CD4-positive, CD25-positive, alpha-beta regulatory T cell (primary cell): ENCODE measurements at regions not wholly inside any gene's neighbourhood (a gene's known extent, or its start where the extent isn't known, plus 50 kb on each side); places are given as distances from the start of the nearest gene placed in this dataset.

Experiments
- ATAC-seq, 2 donors: fragments of 150-1000 bp; cut with Tn5 transposase; one replicate each; pipeline ENCODE4 v1.10.0; 2021; ENCODE audit warnings: low read depth in 2 of 2, moderate number of reproducible peaks in 2 of 2, moderate library complexity in 1 of 2
- DNase-seq, 3 donors: peaks; one replicate each; pipeline versions ENCODE4 v3.0.0 to v3.0.0-alpha.2; 2012 to 2022; ENCODE audit warnings: mixed read lengths in 1 of 3
- H3K27ac ChIP-seq: one replicate; pipeline ENCODE4 v1.7.0; 2013; ENCODE audit warnings: mild to moderate bottlenecking, low read length; ENCODE audit not compliant: insufficient read depth, poor library complexity, severe bottlenecking
- H3K27me3 ChIP-seq: one replicate; pipeline ENCODE4 v1.7.0; 2013; ENCODE audit warnings: low read length; ENCODE audit not compliant: control insufficient read depth, insufficient read depth
- H3K36me3 ChIP-seq: one replicate; pipeline ENCODE4 v1.7.0; 2013; ENCODE audit warnings: mild to moderate bottlenecking, low read length, moderate library complexity; ENCODE audit not compliant: control insufficient read depth, insufficient read depth
- H3K4me1 ChIP-seq: 2 replicates; pipeline ENCODE4 v1.7.0; 2013; ENCODE audit warnings: mild to moderate bottlenecking, low read length; ENCODE audit not compliant: insufficient read depth, control insufficient read depth, poor library complexity, severe bottlenecking
- H3K4me3 ChIP-seq: one replicate; pipeline ENCODE4 v1.7.0; 2013; ENCODE audit warnings: low read depth, mild to moderate bottlenecking, low read length, moderate library complexity
- H3K9me3 ChIP-seq, 2 experiments: 1 replicate in 1 of 2; 2 replicates in 1 of 2; pipeline ENCODE4 v1.7.0; 2013; ENCODE audit warnings: low read length in 2 of 2, mild to moderate bottlenecking in 1 of 2, moderate library complexity in 1 of 2; ENCODE audit not compliant: control insufficient read depth in 2 of 2
- H3K27ac Mint-ChIP-seq, 3 donors: one replicate each; pipeline ENCODE4 v1.8.0; 2020 to 2022; ENCODE audit warnings: mild to moderate bottlenecking in 3 of 3, mixed read lengths in 3 of 3, moderate library complexity in 2 of 3
- H3K27me3 Mint-ChIP-seq: one replicate; pipeline ENCODE4 v1.8.0; 2022; ENCODE audit warnings: mild to moderate bottlenecking, mixed read lengths
- H3K36me3 Mint-ChIP-seq: one replicate; pipeline ENCODE4 v1.8.0; 2020; ENCODE audit warnings: mixed read lengths
- H3K4me1 Mint-ChIP-seq, 4 donors: one replicate each; pipeline ENCODE4 v1.8.0; 2020 to 2022; ENCODE audit warnings: mixed read lengths in 4 of 4, mild to moderate bottlenecking in 1 of 4
- H3K4me3 Mint-ChIP-seq, 4 donors: one replicate each; pipeline ENCODE4 v1.8.0; 2020 to 2022; ENCODE audit warnings: mild to moderate bottlenecking in 4 of 4, mixed read lengths in 4 of 4, moderate library complexity in 3 of 4
- H3K9me3 Mint-ChIP-seq, 7 donors: one replicate each; pipeline ENCODE4 v1.8.0; 2020 to 2022; ENCODE audit warnings: mixed read lengths in 7 of 7, mild to moderate bottlenecking in 3 of 7, moderate library complexity in 2 of 7

GRCh38 chr15:48001393-48002039 lies 119.3 kb upstream of the SLC24A5 start:
- H3K9me3 Mint-ChIP-seq: peaks cover 0 to 3% (median 0%) of the 10 kb centered on the region in 7 donors
- no peaks in the 10 kb centered on the region for H3K4me1 Mint-ChIP-seq
- no peak overlapping the region for H3K4me3 ChIP-seq
- no peaks in the 10 kb centered on the region for H3K9me3 ChIP-seq
- H3K27me3 Mint-ChIP-seq: no peaks in the 10 kb centered on the region
- no peak for ATAC-seq
- H3K27me3 ChIP-seq: no peaks in the 10 kb centered on the region
- H3K4me3 Mint-ChIP-seq: no peak overlapping the region
- H3K27ac Mint-ChIP-seq: no peak overlapping the region
- no peaks in the 10 kb centered on the region for H3K4me1 ChIP-seq
- H3K27ac ChIP-seq: no peak overlapping the region
- DNase-seq: no peak
- H3K36me3 ChIP-seq: no peaks in the 10 kb centered on the region
- H3K36me3 Mint-ChIP-seq: no peaks in the 10 kb centered on the region

GRCh38 chr15:48002767-48003166 lies 118.0 kb upstream of the SLC24A5 start:
- no peak overlapping the region for H3K27ac Mint-ChIP-seq

GRCh38 chr15:48003441-48003840 lies 117.3 kb upstream of the SLC24A5 start:
- DNase-seq (no peak), ATAC-seq (no peak)
- Histone ChIP-seq H3K36me3 (no peaks in the 10 kb centered on the region), H3K27ac (no peak overlapping the region), H3K9me3 (no peaks in the 10 kb centered on the region), H3K27me3 (no peaks in the 10 kb centered on the region), H3K4me3 (no peak overlapping the region), H3K4me1 (no peaks in the 10 kb centered on the region)
- H3K4me1 Mint-ChIP-seq: no peaks in the 10 kb centered on the region
- no peak overlapping the region for H3K27ac Mint-ChIP-seq
- no peaks in the 10 kb centered on the region for H3K36me3 Mint-ChIP-seq
- no peak overlapping the region for H3K4me3 Mint-ChIP-seq
- no peaks in the 10 kb centered on the region for H3K27me3 Mint-ChIP-seq
- peaks cover 0 to 4% (median 0%) of the 10 kb centered on the region in 7 donors for H3K9me3 Mint-ChIP-seq

More at GRCh38 chr15:48002767-48003166, 118.0 kb upstream of the SLC24A5 start:
- H3K27me3 Mint-ChIP-seq: no peaks in the 10 kb centered on the region
- H3K27ac ChIP-seq: no peak overlapping the region
- no peaks in the 10 kb centered on the region for H3K36me3 ChIP-seq
- H3K9me3 Mint-ChIP-seq: peaks cover 0 to 3% (median 0%) of the 10 kb centered on the region in 7 donors
- DNase-seq (no peak), ATAC-seq (no peak)
- H3K9me3 ChIP-seq: no peaks in the 10 kb centered on the region
- no peaks in the 10 kb centered on the region for H3K36me3 Mint-ChIP-seq
- H3K4me3 Mint-ChIP-seq: no peak overlapping the region
- H3K4me1 Mint-ChIP-seq: no peaks in the 10 kb centered on the region
- no peak overlapping the region for H3K4me3 ChIP-seq
- no peaks in the 10 kb centered on the region for H3K27me3 ChIP-seq
- no peaks in the 10 kb centered on the region for H3K4me1 ChIP-seq

GRCh38 chr15:48005077-48005476 lies 115.7 kb upstream of the SLC24A5 start:
- H3K4me3 ChIP-seq: no peak overlapping the region
- ATAC-seq (no peak), DNase-seq (no peak)
- H3K9me3 Mint-ChIP-seq: peaks cover 0 to 8% (median 0%) of the 10 kb centered on the region in 7 donors
- no peak overlapping the region for H3K4me3 Mint-ChIP-seq
- H3K4me1 ChIP-seq: no peaks in the 10 kb centered on the region
- no peaks in the 10 kb centered on the region for H3K9me3 ChIP-seq
- no peaks in the 10 kb centered on the region for H3K4me1 Mint-ChIP-seq
- no peaks in the 10 kb centered on the region for H3K36me3 ChIP-seq
- H3K27me3 Mint-ChIP-seq: no peaks in the 10 kb centered on the region
- H3K27ac Mint-ChIP-seq: no peak overlapping the region
- no peaks in the 10 kb centered on the region for H3K27me3 ChIP-seq
- H3K36me3 Mint-ChIP-seq: no peaks in the 10 kb centered on the region
- no peak overlapping the region for H3K27ac ChIP-seq

- Mint-ChIP-seq H3K27me3 (no peaks in the 10 kb centered on the region), H3K4me1 (no peaks in the 10 kb centered on the region), H3K4me3 (no peak overlapping the region), H3K27ac (no peak overlapping the region), H3K36me3 (no peaks in the 10 kb centered on the region), H3K9me3 (peaks cover 0 to 8% (median 0%) of the 10 kb centered on the region in 7 donors)
- Histone ChIP-seq H3K4me1 (no peaks in the 10 kb centered on the region), H3K27me3 (no peaks in the 10 kb centered on the region), H3K36me3 (no peaks in the 10 kb centered on the region), H3K9me3 (no peaks in the 10 kb centered on the region), H3K27ac (no peak overlapping the region), H3K4me3 (no peak overlapping the region)
- DNase-seq: no peak
- no peak for ATAC-seq
Observed at GRCh38 chr15:48006031-48006511, 114.7 kb upstream of the SLC24A5 start.

- H3K36me3 ChIP-seq: no peaks in the 10 kb centered on the region
- no peaks in the 10 kb centered on the region for H3K36me3 Mint-ChIP-seq
- H3K4me3 Mint-ChIP-seq: no peak overlapping the region
- H3K4me3 ChIP-seq: no peak overlapping the region
- no peak overlapping the region for H3K27ac ChIP-seq
- H3K9me3 ChIP-seq: no peaks in the 10 kb centered on the region
- no peaks in the 10 kb centered on the region for H3K4me1 Mint-ChIP-seq
- ATAC-seq (no peak), DNase-seq (no peak)
- H3K27me3 Mint-ChIP-seq: no peaks in the 10 kb centered on the region
- no peaks in the 10 kb centered on the region for H3K4me1 ChIP-seq
- no peak overlapping the region for H3K27ac Mint-ChIP-seq
- no peaks in the 10 kb centered on the region for H3K27me3 ChIP-seq
- peaks cover 0 to 8% (median 0%) of the 10 kb centered on the region in 7 donors for H3K9me3 Mint-ChIP-seq
Observed at GRCh38 chr15:48010316-48010715, 110.5 kb upstream of the SLC24A5 start.

- no peaks in the 10 kb centered on the region for H3K27me3 ChIP-seq
- H3K4me1 ChIP-seq: no peaks in the 10 kb centered on the region
- ATAC-seq (no peak), DNase-seq (no peak)
- Mint-ChIP-seq H3K9me3 (peaks cover 0 to 5% (median 0%) of the 10 kb centered on the region in 7 donors), H3K4me1 (no peaks in the 10 kb centered on the region), H3K27me3 (no peaks in the 10 kb centered on the region), H3K36me3 (no peaks in the 10 kb centered on the region), H3K27ac (no peak overlapping the region), H3K4me3 (no peak overlapping the region)
- no peak overlapping the region for H3K27ac ChIP-seq
- H3K9me3 ChIP-seq: no peaks in the 10 kb centered on the region
- H3K4me3 ChIP-seq: no peak overlapping the region
- no peaks in the 10 kb centered on the region for H3K36me3 ChIP-seq
Observed at GRCh38 chr15:48012191-48012590, 108.6 kb upstream of the SLC24A5 start.

- H3K27me3 Mint-ChIP-seq: no peaks in the 10 kb centered on the region
- ATAC-seq (no peak), DNase-seq (no peak)
- H3K4me3 ChIP-seq: no peak overlapping the region
- H3K4me1 Mint-ChIP-seq: no peaks in the 10 kb centered on the region
- no peaks in the 10 kb centered on the region for H3K36me3 ChIP-seq
- no peaks in the 10 kb centered on the region for H3K36me3 Mint-ChIP-seq
- H3K4me1 ChIP-seq: no peaks in the 10 kb centered on the region
- H3K27ac Mint-ChIP-seq: no peak overlapping the region
- H3K4me3 Mint-ChIP-seq: no peak overlapping the region
- no peaks in the 10 kb centered on the region for H3K27me3 ChIP-seq
- H3K9me3 Mint-ChIP-seq: peaks cover 0 to 5% (median 0%) of the 10 kb centered on the region in 7 donors
- H3K9me3 ChIP-seq: peaks cover 0 to 2% of the 10 kb centered on the region in 2 experiments
- no peak overlapping the region for H3K27ac ChIP-seq
Observed at GRCh38 chr15:48016865-48017264, 103.9 kb upstream of the SLC24A5 start.
